Hepatic stellate cell (primary cell): ENCODE measurements at regions not wholly inside any gene's neighbourhood (a gene's known extent, or its start where the extent isn't known, plus 50 kb on each side); places are given as distances from the start of the nearest gene placed in this dataset.

Experiments
- DNase-seq: peaks from one replicate; pipeline ENCODE4 v3.0.0; 2011; ENCODE audit warnings: low spot score

DNA sequence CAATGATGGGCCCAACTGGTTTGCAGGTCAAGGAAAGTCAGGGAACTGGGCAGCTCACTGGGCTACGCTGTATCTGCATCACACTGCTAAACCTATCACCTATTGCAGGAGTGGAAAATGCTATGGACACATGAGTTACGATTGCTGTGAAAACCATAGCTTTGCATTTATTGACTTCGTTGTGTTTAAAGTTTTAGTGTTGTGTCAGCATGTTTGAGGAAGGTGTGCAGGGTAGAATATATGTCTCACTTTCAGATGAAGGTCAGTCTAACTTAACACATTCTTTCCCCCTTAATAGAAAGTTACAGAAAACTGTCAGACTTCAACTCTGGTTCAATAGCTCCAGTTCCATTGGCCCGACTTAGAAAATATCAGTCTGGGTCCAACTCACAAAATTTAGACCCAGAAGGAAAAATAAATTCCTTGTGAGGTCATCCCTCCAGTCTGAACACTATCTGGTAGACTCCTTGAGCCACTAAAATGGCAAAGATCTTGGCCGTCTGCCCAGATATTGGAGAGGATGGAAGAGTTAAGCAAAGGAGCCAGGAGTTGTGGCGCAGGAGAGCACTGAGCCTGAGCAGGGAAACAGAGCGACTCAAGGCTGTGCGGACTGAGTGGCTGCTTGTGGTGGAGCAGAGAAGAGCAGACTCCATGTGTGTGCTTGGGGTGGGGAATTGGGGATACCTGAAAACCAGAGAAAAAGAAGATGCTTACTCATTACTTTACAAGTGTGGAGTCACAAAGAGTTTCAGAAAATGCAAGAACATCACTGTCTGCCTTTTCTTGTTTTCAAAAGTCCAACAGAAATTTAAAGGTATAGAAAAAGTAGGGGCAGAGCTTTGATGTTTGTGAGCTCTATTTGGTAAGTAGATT, 518.5 kb downstream of the FGF9 start:
- no peak for DNase-seq

DNA sequence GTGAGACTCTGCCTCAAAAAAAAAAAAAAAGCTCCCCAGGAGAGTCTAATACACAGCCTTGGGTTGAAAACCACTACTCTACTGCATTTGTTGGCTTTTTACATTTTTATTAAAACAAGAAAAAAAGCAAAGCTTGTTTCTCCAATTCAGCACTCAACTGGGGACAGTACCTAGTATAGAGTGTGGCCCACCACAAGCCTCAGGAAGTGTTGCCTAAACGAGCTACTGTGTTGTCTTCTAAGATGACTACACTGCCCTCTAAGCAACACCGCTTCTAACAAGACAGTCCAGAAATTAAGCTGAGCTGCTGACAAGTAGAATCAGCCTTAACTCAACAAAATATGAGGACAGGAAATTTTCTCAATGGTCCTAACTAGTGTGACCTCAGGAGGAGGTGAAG, 522.2 kb downstream of the FGF9 start:
- no peak for DNase-seq

DNA sequence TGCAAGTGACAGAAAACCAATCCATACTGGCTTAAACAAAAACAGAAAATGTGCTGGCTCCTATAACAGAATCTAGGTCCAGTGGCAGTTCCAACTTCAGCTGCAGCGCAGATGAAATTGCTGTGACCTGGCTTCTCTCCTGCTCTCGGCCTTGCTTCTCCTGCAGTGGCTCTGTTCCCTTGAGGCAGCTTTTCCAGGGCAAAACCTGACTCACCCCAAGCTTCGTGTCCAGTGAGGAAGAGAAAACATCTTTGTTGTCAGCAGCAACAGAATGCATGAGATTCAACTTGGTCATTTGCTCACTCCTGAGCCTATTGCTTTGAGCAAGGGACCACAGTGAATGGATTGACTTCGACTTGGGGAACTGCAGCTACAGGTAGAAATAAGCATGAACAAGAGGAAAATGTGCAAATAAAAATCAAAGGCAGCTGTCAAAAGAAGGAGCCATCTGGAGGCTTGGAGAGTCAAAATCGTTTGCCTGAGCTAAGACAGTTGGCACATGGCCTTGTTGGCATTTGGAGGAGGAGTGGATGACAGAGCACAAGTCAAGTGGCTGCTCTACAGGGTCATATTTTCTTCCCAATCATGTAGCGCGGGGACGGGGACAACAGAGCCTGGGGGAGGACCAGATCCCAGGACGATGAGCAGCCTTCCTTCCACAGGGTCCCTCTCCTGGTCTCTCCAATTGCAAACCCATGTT, 523.4 kb downstream of the FGF9 start:
- DNase-seq = no peak

DNA sequence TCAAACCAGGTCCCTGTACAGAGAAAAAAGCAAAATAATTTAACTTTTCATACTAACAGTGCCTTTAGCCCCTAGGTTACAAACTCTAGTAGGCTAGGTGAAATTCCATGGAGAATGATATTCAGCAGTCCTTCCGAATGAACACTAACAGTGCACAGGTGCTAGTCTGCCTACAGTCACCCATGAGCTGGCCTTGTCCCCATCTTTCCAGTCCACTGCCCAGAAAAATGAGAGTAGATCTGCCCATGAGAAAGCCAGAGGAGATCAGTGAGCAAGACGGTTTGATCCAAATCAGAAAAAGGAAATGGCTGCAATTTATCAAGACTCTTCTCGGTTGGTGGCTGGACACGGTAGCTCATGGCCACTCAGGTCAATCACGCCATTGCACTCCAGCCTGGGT, 524.9 kb downstream of the FGF9 start:
- DNase-seq = no peak

DNA sequence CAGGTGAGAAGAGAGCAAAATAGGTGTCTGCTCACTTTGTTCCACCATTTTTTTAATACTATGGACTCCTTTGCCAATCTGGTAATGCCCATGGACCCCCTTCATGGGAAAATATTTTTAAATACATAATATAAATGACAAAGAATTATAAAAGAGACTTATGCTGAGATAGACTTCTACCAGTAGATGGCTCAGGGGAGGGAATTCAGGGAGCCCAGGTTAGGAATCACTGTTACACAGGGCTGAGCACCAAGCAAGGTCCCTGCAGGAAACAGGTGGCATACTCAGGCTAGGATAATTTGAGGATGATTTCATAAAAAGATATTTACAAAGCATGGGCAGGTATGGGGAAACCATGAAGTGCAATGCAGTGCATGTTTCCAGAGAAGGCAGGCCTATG, 525.9 kb downstream of the FGF9 start:
- no peak for DNase-seq

DNA sequence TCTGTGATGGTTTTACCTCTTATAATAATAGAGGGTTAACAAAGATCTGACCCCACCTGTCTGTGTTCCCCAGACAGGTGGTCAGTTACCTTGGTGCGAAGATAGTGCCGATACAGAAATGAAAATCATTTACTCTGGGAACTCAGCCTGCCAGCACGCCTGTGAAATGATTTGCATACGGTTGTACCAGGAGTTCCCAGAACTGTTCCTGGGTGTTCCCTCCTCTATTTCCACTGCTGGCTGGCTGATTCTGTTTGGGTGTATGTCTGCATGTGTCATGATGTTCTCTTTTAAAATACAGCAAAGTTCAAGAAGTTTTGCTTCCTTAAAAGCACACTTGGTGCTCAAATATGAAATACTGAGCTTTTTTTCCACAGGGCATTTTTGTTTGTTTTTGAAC, 527.1 kb downstream of the FGF9 start:
- no peak for DNase-seq

DNA sequence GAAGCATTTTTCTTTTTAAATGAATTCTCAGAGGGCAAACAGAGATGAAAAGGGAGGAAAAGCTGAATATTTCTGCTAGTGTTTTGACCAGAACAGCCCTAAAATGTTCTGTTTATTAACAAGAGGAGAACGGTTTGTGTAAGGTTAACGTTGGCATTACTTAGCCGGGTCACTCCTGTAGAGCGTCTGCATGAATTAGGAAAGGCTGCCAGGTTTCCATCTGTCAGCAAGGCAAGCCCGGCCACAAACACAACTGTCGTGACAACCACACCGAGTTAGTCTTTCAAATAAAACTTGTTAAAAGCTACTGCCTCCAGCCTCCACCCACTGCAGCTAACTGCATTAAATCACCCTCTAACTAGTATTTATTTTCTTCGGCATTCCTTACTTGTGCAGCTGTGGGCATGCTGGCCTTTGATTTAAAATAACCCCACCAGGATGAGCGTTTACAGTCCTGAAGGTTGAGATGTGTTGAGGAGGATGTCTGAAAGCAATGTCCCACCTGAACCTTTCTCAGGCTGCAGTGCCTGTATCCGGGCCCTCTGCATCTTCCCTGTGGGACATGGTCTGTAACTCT, 527.9 kb downstream of the FGF9 start:
- no peak for DNase-seq

DNA sequence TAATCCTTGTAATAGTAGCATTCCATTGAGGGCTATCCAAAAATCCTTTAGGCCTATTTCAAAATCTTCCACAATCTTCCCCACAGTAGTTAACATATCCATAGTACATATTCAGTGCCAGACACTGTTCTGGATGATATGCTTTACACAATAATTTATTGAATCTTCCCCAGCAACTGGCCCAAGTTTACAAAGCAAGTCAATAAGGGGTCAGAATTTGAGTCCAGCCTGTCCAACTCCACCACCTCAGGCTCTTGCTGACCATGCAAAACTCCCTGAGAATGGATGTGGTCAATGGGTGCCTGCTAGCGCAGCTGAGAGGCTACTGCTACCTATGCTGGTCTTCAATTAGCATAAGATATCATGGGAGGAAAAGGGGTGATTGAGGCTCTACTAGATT, 529.6 kb downstream of the FGF9 start:
- DNase-seq = no peak

DNA sequence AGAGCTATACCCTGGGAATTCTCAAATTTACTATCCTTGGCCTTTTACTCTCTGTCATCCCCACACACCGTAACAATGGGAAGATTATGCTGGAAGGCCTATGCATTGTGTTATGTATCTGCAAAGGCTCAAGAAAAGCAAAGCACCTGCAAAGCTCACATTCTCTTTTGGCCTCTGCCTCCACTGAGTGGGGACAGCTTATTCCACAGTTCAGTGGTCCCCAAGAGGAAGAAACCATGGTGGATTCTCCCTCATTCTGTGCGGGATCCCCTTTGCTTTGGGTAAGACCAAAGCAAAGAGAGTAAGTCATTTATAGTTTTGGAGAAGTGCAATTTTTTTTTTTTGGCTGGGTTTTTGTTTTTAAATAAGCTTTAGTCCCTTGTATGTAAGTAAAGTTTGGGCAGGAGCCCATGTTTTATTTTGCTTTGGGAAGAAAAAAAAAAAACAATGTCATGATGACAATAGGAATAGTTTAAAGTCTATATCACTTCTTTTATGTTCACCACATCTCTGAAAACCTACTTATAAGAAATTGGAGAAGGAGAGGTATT, 530.6 kb downstream of the FGF9 start:
- DNase-seq = no peak

DNA sequence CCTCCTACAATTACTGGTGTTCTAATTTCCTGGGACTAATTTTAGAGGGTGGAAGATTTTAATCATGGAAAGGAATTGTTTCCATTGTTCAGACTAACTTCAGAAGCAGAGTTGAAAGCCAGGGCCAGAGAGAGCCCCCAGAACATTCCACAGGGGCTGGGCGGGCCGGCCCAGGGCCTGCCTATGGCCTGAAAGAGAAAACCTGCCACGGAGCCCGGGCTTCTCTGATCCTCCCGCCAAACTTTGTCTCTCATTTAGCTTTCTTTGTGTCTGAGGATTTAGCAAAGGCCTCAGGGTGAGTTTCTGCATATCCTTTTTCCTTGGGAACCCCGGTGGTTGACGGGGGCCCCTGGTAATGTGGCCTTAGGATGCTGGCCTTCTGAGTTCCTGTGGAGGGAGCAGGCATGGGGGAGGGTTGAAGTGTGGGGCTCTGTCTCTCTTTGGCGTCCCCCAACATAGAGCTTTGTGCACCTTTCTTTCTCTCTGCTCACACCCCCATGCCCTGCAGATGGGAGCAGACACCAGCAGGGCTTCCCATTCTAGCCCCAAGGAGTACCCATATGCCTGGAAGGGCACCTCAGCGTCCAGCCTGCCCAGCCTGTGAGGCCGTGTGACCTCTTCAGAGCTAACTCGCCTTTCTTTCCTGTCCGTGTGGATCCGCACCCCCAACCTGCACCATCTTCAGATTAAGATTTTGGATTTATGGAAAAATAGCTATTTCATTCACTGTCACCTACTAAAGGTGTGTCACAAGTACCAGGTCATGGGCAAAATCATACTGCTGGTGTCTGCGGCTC, 539.5 kb downstream of the FGF9 start:
- no peak for DNase-seq

DNA sequence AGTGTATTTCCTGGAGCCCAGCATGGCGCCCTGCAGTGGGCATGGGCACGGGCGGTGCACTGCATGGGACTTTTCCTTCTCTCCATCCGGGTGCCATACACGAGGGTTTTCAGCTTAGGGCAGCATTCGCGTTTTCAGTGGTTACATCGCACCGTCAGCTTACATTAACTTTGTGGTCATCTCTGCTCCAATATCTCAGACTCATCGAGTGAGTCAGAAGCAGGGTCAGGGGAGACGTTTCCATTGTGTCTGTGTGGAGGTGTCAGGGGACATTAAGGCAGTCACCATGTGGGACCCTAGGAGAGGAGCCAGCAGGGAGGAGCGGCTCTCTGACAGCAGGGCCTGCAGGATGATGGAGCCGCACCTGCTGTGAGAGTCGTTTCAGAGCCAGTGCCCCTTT, 541.0 kb downstream of the FGF9 start:
- no peak for DNase-seq

DNA sequence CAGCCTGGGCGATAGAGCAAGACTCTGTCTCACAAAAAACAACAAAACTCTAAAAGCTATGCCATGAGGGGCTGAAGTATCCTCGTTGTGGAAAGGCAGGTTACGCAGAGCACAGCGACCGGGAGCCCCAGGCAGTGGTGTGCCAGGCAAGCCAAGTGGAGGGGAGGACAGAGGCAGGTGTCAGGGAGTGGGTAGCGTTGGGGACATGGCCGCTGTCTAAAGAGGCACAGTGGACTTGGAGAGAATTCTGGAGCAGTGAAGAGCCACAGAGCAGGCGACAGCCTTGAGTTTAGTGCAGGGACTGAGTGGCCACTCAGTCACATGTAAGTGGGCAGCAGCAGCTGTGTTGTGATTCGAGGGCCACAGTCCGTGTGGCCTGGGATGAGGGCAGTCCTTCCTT, 541.7 kb downstream of the FGF9 start:
- no peak for DNase-seq

DNA sequence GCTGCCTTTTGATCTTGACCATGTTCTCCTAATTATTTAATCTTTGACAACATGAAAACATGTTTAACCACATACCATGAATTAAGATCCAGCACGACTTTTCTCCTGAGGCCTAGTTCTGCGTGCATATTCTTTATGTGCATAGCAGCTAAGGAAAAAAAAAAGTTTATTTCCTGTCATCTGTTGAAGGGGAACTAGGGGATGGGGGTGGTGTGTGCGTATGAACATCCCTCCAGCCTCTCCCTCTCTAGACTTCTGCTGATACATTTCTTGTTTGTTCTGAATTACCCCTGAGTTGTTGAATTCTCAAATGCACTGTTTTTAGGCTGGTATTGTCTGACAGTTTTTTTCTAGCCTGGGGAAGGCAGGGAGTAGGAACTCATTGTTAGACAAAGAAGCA, 543.3 kb downstream of the FGF9 start:
- DNase-seq = no peak

DNA sequence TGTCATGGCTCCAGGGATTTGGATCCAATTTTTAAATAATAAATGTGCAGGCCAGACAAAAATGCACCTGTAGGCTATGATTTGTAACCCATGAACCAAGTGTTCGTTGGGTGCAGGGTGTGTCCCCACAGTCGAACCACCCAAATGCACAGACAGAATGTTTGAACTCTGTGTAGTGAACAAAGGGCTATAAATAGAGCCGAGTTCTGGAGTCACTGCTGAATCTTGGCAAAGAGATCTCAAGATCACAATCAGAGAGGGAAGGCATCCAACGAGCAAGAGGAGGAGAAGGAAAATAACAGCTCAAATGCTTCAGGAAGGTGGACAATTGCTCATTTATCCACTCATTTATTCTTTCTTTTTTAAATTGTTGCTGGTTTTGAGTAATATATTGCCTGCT, 547.9 kb downstream of the FGF9 start:
- DNase-seq = no peak

DNA sequence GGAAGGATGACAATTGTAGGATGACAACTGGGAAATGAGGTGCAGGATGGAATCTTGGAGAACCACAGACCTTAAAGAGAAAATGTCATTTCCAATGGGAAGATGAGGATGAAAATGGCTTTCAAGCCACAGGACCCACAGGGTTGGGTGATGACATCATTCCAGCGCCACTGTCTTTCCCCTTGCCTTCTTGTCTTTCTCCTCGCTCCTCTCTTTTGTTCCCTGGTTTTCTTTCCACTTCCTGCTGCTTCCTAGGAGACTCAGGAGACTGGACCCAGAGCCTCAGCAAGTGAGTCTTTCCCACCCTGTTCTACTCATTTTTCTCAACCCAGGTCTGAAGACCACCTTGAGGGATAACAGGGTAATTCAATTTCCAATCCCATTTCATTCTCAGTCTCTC, 548.8 kb downstream of the FGF9 start:
- no peak for DNase-seq

DNA sequence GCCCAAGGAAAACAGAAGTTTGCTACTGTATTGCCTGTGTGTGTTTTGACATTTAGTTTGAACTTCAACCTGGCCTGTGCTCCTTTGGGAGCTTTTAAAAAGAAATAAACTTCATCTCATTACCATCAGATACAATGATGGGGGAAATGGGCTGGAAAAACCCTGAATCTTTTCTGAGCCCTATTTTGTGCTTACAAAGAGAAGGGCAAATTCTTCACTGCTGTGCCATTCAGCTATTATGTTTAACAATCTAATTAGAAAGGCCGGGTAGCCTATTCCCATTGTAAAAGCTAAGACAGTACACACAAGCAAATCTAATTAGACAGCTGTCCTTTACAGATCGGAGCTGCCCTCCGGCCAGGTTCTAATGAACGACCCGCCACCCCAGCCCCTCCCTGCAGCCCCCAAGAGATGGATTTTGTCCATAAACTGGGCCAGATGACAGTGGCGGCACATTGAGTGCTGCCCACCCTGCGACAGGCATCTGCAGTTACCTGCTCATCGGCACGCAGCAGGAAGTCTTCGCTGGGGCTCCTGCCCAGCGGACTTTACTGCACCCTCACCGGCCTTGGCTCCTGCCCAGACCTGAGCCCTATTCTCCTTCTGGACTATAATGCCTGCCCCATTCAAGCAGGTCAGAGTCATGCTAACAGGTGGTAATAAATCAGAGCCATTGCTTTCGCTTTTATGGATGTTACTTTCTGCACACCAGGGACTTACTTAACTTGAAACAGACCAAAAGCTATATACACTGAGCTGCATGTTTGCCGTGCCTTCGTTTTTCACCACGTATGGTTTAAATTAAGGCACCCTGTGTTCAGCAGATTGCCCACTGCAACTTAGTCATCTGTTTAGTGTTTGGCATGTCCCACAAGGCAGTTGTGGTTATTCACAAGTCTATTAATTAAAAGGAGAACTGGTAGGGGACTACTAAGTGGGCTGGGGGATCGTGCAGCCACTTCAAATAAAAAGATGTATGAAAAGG, 549.6 kb downstream of the FGF9 start:
- no peak for DNase-seq

DNA sequence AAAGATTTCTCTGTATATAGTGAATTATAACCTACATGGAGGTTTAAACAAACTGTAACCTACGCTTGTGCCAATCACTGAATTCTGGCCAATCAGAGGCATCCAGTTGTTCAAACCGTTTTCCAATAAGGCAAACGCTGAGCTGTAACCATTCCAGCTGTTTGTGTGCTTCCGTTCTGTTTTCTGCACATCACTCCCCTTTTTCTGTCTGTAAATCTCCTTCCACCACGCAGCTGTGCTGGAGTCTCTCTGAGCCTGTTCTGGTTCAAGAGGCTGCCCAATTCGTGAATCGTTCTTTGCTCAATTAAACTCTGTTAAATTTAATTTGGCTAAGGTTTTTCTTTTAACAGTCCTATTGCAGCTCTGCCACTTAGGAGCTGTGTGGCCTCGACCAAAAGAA, 552.5 kb downstream of the FGF9 start:
- DNase-seq = no peak

DNA sequence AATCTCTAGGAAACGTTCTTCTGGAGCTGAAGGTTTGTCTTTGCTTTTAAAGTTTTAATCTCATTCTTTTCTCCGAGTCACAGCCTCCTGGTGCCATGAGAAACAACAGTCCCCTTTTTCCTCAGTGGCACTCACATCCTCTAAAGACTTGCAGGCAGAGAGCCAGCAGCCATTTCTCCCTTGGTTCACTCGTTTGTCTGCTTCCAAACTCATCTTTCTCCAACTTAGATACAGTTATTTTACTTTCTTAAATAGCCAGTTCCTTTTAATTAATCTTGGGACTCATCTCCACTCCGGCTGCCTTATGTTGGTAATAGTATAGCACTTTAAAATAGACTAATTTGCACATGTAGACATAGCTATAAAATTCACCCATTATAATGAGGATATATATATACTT, 555.2 kb downstream of the FGF9 start:
- DNase-seq = no peak

DNA sequence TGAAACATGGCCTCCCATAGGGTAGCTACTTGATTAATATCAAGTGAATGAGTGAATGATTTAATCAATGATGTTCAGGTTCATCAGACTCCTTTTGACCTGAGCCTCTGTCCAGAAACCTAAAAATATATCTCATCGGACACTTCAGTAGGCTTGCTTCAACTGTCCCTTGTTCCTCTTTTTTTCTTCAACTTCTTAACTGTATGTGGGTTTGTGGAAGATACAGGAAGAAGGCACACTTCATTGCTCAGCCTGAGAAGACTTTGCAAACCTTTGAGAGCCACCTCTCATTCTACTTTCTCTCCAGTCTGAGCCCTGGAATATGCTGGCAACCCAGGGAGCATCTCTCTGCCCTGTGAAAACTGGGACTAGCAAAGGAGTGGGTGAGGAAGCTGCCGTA, 557.0 kb downstream of the FGF9 start:
- DNase-seq = no peak

DNA sequence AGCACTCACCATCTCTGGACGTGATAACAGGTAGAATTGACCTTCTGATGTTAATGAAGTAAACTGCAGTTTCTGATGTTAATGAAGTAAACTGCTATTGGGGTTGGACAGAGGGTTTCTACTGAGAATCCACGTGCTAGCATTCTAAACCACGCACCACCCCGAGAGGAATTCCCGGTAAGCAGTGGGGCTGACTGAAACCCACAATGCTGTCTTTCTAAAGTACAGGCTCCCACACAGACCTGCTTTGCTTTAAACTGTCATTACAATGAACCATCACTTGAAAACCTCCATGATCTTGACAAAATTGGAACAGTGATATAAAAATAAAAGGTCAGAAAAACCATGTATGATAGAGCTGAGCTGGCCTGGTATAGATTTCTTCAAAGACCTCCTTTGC, 559.0 kb downstream of the FGF9 start:
- no peak for DNase-seq

DNA sequence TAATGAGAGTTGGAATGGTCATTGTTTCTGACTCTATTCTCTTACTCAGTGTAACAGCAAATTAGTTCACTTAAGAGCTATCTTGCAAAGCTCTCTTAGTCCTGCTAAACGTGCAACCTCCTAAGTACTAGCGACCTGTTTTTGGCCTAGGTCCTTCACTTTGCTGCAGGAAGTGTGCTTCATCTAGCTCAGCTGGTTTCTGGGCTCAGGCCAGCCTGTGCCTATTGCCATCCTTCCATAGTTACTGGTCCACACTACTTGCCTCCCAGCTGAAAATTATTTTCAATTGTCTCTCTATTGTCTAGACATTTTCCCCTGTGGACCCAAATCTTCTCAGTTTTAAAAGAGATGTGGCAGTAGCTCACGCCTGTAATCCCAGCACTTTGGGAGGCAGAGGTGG, 561.3 kb downstream of the FGF9 start:
- DNase-seq = no peak
